HepG2 (cell line): ENCODE measurements at regions not wholly inside any gene's neighbourhood (a gene's known extent, or its start where the extent isn't known, plus 50 kb on each side); places are given as distances from the start of the nearest gene placed in this dataset.

ENCODE experiments used
- CTCF ChIP-seq: sonication (generic); formaldehyde crosslinking; IDR thresholded peaks from 2 replicates; pipeline ENCODE4 v1.5.0; 2020; ENCODE audit warnings: mild to moderate bottlenecking, missing genetic modification reagents, moderate library complexity
- MTA1 ChIP-seq: sonication (generic); formaldehyde crosslinking; IDR thresholded peaks from 2 replicates; pipeline ENCODE4 v1.4.0; 2020; ENCODE audit warnings: missing genetic modification reagents, mild to moderate bottlenecking, borderline replicate concordance
- NCOR1 ChIP-seq: fragments of 200-600 bp; sonication (generic); IDR thresholded peaks from 2 replicates; pipeline ENCODE4 v1.7.0; 2017; ENCODE audit warnings: antibody characterized with exemption, low read length, borderline replicate concordance
- NR0B2 ChIP-seq: sonication (generic); formaldehyde crosslinking; IDR thresholded peaks from 2 replicates; pipeline ENCODE4 v1.4.0; 2020; ENCODE audit warnings: mild to moderate bottlenecking, missing genetic modification reagents
- POLR2A ChIP-seq, 2 experiments: IDR thresholded peaks; 2 replicates each; pipeline ENCODE4 v1.6.1; 2011; ENCODE audit warnings: low read depth in 2 of 2, low read length in 2 of 2, mild to moderate bottlenecking in 1 of 2, moderate library complexity in 1 of 2; ENCODE audit not compliant: insufficient read depth in 1 of 2
- SRSF4 ChIP-seq: fragments of 200-400 bp; formaldehyde crosslinking; IDR thresholded peaks from one replicate; pipeline ENCODE4 v1.6.1; 2018; ENCODE audit warnings: mild to moderate bottlenecking, low read depth, low read length, moderate library complexity; ENCODE audit not compliant: poor library complexity, severe bottlenecking
- TCF7L2 ChIP-seq: IDR thresholded peaks from 2 replicates; pipeline ENCODE4 v1.6.1; 2011; ENCODE audit warnings: mild to moderate bottlenecking, low read depth, low read length, moderate library complexity
- ZNF318 ChIP-seq: sonication (generic); formaldehyde crosslinking; IDR thresholded peaks from 2 replicates; pipeline ENCODE4 v1.4.0; 2020; ENCODE audit warnings: mild to moderate bottlenecking, missing genetic modification reagents
- ZZZ3 ChIP-seq: sonication (generic); formaldehyde crosslinking; IDR thresholded peaks from 2 replicates; pipeline ENCODE4 v1.4.0; 2020; ENCODE audit warnings: missing genetic modification reagents, mild to moderate bottlenecking, borderline replicate concordance

- no peak for TF ChIP-seq NCOR1
- TF ChIP-seq NR0B2 (CRISPR knock-in tag) = no peak
- no peak for TF ChIP-seq CTCF
- no peak for TF ChIP-seq MTA1
- no peak for TF ChIP-seq SRSF4
- no peak for TF ChIP-seq ZNF318 (CRISPR knock-in tag)
- TF ChIP-seq ZZZ3 (CRISPR knock-in tag) = no peak
- no peak for TF ChIP-seq POLR2A (IDR thresholded peaks at IDR 0.05; ENCODE audit: insufficient read depth in 1 of 2, low read depth in 2 of 2, low read length in 2 of 2)
- TF ChIP-seq TCF7L2 = no peak
Observed at GRCh38 chr14:55928276-55928675, 189.9 kb upstream of the PELI2 start.
